PC-9 (cell line): ENCODE measurements at regions not wholly inside any gene's neighbourhood (a gene's known extent, or its start where the extent isn't known, plus 50 kb on each side); places are given as distances from the start of the nearest gene placed in this dataset.

Source experiments
- CTCF ChIP-seq: fragments of 200-600 bp; sonication (generic); conservative IDR thresholded peaks from 2 replicates; pipeline ENCODE4 v1.6.1; 2017; ENCODE audit warnings: mixed run types, antibody characterized with exemption, mild to moderate bottlenecking, moderate library complexity
- EZH2 ChIP-seq: fragments of 200-600 bp; sonication (generic); IDR thresholded peaks from 2 replicates; pipeline ENCODE4 v1.8.0; 2017; ENCODE audit warnings: antibody characterized with exemption, low read depth

- TF ChIP-seq CTCF: no peak
- no peak for TF ChIP-seq EZH2
These were observed 67.3 kb upstream of the ADGRL2 start for GRCh38 chr1:81733480-81733879.
